T-helper 17 cell (primary cell): ENCODE measurements at regions not wholly inside any gene's neighbourhood (a gene's known extent, or its start where the extent isn't known, plus 50 kb on each side); places are given as distances from the start of the nearest gene placed in this dataset.
"Not testable (repeated sequence)": the region's sequence is repeated elsewhere in the genome, so short reads cannot be mapped to it uniquely, and the experiment has no call there.

ENCODE experiments used
- ATAC-seq: fragments of 150-1000 bp; cut with Tn5 transposase; 2 replicates; pipeline ENCODE4 v1.10.0; 2021; ENCODE audit warnings: mild to moderate bottlenecking, moderate library complexity
- DNase-seq, 3 donors: peaks; one replicate each; pipeline versions ENCODE4 v3.0.0 to v3.0.0-alpha.2; 2020 to 2021
- H3K9me3 ChIP-seq: one replicate; pipeline ENCODE4 v1.7.0; 2013; ENCODE audit warnings: low read length, mild to moderate bottlenecking; ENCODE audit not compliant: control insufficient read depth, poor library complexity, severe bottlenecking
- H3K27ac Mint-ChIP-seq: one replicate; pipeline ENCODE4 v1.8.0; 2022; ENCODE audit warnings: mild to moderate bottlenecking, moderate library complexity, mixed read lengths
- H3K27me3 Mint-ChIP-seq: one replicate; pipeline ENCODE4 v1.8.0; 2022; ENCODE audit warnings: mixed read lengths
- H3K36me3 Mint-ChIP-seq: one replicate; pipeline ENCODE4 v1.8.0; 2022; ENCODE audit warnings: low read depth, mixed read lengths
- H3K4me1 Mint-ChIP-seq: one replicate; pipeline ENCODE4 v1.8.0; 2022; ENCODE audit warnings: mild to moderate bottlenecking, mixed read lengths
- H3K4me3 Mint-ChIP-seq: one replicate; pipeline ENCODE4 v1.8.0; 2022; ENCODE audit warnings: mild to moderate bottlenecking, moderate library complexity, mixed read lengths

DNA sequence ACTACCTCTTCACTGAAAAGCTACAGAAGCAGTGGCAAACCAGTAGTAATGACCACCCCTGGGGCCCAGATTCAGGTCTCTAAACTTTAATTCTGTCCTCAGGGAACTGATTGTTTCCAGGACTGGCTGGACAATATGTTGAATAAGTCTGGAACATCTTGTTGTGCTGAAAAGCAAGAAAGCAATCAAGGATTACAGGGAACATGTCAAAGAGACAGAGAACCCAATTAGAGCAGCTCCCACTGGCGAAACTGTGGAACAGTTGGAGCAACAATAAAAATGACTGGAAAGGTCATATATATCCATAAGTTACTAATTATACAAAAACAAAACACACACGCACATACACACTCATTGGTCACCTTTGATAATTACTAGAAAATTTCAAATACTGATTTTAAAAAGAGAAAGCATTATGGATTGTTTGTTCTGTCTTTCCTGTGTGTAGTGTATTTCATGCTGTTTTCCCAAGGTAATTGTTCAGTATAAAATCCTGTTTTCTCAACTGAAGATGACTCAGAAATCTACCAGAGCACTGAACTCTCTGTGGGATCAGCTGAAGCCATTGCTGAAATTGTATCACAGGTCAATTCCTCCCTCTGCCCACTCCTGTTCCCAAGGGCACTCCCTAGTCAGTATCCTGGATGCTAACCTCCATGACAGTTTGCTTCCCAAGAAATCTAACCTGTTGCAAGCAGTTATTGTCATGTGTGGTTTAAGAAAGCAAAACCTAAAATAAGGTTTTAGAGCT, 83.6 kb upstream of the RGS1 start:
- no peaks in the 10 kb centered on the region for H3K9me3 ChIP-seq
- peaks cover 4% of the 10 kb centered on the region for H3K4me1 Mint-ChIP-seq
- H3K36me3 Mint-ChIP-seq, result no peaks in the 10 kb centered on the region
- H3K27ac Mint-ChIP-seq, result no peak overlapping the region
- H3K4me3 Mint-ChIP-seq, result no peak overlapping the region
- H3K27me3 Mint-ChIP-seq, result no peaks in the 10 kb centered on the region
- no peak for ATAC-seq
- no peak for DNase-seq

DNA sequence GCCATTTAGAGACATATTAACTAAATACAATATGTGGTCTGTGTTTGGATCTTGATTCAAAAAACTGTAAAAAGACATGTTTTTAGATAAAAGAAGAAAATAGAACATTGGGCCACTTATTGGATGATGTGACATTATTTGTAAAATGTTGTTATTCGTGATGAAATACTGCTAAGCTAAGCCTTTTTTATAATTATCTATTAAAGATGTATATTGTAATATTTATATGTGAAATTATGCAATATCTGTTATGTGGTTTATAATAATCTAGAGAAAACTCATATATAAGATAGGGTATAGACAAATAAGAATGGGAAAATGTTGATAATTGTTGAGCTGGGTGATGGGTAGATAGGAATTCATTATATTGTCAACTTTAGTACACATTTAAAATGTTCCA, 82.0 kb upstream of the RGS1 start:
- Mint-ChIP-seq H3K27me3 (no peaks in the 10 kb centered on the region), H3K36me3 (no peaks in the 10 kb centered on the region), H3K4me1 (peaks cover 4% of the 10 kb centered on the region), H3K27ac (no peak overlapping the region), H3K4me3 (no peak overlapping the region)
- DNase-seq (no peak), ATAC-seq (no peak)
- H3K9me3 ChIP-seq, result no peaks in the 10 kb centered on the region

DNA sequence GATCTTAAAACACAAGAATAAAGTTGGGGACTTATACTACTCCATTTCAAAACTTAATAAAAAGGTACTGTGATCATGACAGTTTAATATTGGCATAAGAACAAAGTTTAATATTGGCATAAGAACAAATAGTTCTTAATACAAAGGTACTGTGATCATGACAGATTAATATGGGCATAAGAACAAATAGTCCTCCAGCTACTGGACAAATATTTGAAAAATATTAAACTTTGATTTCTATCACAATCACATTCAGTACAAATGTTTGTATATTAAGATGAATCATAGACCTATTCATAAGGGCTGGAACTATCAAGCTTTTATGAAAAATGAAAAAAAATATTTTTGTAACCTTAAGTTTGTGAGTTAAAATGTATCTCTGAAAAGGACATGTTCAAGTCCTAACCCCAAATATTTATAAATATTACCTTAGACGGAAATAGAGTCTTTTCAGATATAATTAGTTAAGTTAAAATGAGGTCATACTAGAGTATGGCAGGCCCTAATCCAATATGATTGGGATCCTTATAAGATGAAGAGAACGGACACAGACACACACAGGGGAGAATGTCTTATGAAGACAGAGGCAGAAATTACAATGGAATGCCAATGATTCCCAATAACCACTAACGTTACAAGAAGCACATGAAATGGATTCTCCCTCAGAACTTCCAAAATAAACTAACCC, 79.1 kb upstream of the RGS1 start:
- no peak for ATAC-seq
- Mint-ChIP-seq H3K4me3 (no peak overlapping the region), H3K27me3 (no peaks in the 10 kb centered on the region)

DNA sequence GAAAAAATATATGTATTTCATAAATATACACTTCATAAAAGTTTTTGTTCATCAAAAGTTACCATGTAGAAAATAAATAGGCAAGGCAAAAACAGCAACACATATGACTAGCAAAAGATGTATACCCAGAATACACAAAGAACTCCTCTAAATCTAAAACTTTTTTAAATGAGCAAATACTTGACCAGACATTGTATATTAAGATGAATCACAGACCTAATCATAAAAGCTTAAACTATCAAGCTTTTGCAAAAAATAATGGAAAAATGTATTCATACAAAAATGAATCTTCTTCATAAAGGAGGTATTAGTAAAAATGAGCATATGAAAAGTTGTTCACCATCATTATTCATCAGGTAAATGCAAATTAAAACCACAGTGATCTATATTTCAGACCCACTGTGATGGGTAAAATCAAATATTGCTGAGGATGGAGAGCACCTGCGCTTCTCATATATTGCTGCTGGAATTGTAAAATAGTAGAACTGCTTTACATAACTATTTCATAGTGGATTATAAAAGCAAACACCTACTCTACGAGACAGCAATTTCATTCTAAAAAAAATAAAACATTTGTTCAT, 78.3 kb upstream of the RGS1 start:
- Mint-ChIP-seq H3K4me3 (no peak overlapping the region), H3K27ac (no peak overlapping the region), H3K27me3 (no peaks in the 10 kb centered on the region), H3K36me3 (no peaks in the 10 kb centered on the region), H3K4me1 (no peaks in the 10 kb centered on the region)
- no peak for DNase-seq
- no peaks in the 10 kb centered on the region for H3K9me3 ChIP-seq
- no peak for ATAC-seq

More for the DNA sequence above, 79.1 kb upstream of the RGS1 start:
- H3K9me3 ChIP-seq, result no peaks in the 10 kb centered on the region
- no peak for DNase-seq
- Mint-ChIP-seq H3K4me1 (no peaks in the 10 kb centered on the region), H3K36me3 (no peaks in the 10 kb centered on the region), H3K27ac (no peak overlapping the region)

DNA sequence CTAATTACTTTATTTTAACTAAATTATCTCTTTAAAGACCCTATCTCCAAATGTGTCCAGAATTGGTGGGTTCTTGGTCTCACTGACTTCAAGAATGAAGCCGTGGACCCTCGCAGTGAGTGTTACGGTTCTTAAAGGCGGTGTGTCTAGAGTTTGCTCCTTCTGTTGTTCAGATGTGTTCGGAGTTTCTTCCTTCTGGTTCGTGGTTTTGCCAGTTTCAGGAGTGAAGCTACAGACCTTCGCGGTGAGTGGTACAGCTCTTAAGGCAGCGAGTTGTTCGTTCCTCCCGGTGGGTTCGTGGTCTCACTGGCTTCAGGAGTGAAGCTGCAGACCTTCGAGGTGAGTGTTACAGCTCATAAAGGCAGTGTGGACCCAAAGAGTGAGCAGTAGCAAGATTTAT, 77.5 kb upstream of the RGS1 start:
- H3K4me3 Mint-ChIP-seq, H3K27ac Mint-ChIP-seq, H3K36me3 Mint-ChIP-seq, H3K4me1 Mint-ChIP-seq, H3K27me3 Mint-ChIP-seq, H3K9me3 ChIP-seq, DNase-seq, ATAC-seq: not testable (repeated sequence)

DNA sequence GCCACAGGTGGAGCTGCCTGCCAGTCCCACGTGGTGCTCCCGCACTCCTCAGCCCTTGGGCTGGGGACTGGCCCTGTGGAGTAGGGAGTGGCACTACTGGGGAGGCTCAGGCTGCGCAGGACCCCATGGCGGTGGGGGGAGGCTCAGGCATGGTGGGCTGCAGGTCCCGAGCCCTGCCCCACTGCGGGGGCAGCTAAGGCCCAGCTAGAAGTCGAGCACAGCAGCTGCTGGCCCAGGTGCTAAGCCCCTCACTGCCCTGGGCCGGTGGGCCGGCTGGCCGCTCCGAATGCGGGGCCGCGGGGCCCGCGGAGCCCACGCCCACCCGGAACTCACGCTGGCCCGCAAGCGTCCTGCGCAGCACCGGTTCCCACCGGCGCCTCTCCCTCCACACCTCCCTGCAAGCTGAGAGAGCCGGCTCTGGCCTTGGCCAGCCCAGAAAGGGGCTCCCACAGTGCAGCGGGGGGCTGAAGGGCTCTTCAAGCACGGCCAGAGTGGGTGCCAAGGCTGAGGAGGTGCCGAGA, 76.5 kb upstream of the RGS1 start:
- not testable (repeated sequence) for H3K36me3 Mint-ChIP-seq, H3K27ac Mint-ChIP-seq, DNase-seq, H3K4me1 Mint-ChIP-seq, ATAC-seq, H3K4me3 Mint-ChIP-seq, H3K9me3 ChIP-seq, H3K27me3 Mint-ChIP-seq

DNA sequence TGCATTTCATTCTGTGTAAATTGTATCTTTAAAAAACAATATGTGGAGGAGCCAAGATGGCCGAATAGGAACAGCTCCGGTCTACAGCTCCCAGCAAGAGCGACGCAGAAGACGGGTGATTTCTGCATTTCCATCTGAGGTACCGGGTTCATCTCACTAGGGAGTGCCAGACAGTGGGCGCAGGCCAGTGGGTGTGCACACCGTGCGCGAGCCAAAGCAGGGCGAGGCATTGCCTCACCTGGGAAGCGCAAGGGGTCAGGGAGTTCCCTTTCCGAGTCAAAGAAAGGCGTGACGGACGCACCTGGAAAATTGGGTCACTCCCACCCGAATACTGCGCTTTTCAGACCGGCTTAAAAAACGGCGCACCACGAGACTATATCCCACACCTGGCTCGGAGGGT, 75.0 kb upstream of the RGS1 start:
- H3K4me1 Mint-ChIP-seq, ATAC-seq, H3K4me3 Mint-ChIP-seq, H3K27ac Mint-ChIP-seq, H3K27me3 Mint-ChIP-seq, DNase-seq, H3K36me3 Mint-ChIP-seq, H3K9me3 ChIP-seq: not testable (repeated sequence)

DNA sequence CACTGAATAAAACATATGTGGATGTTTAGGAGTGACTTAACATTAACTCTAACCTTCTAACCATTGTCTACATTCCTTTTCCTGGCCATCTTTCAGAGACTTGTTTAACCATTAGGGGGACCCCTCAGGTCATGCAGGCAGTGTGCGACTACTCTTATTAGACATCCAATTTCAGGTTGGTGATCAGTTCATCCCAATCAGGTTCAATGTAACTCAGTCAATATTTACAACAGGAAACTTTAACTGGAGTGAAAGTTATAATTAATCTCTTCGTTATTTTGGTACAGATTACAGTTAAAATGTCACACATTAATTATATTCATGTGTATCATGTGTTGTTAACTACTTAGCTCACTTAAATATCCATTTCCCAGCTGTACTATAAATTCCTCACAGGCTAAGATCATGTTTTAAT, 68.8 kb upstream of the RGS1 start:
- Mint-ChIP-seq H3K4me1 (peaks cover 6% of the 10 kb centered on the region), H3K27ac (peak overlapping the region; percentile 41), H3K36me3 (no peaks in the 10 kb centered on the region), H3K4me3 (no peak overlapping the region), H3K27me3 (peaks cover 6% of the 10 kb centered on the region)
- ATAC-seq, result no peak
- no peaks in the 10 kb centered on the region for H3K9me3 ChIP-seq
- no peak for DNase-seq

DNA sequence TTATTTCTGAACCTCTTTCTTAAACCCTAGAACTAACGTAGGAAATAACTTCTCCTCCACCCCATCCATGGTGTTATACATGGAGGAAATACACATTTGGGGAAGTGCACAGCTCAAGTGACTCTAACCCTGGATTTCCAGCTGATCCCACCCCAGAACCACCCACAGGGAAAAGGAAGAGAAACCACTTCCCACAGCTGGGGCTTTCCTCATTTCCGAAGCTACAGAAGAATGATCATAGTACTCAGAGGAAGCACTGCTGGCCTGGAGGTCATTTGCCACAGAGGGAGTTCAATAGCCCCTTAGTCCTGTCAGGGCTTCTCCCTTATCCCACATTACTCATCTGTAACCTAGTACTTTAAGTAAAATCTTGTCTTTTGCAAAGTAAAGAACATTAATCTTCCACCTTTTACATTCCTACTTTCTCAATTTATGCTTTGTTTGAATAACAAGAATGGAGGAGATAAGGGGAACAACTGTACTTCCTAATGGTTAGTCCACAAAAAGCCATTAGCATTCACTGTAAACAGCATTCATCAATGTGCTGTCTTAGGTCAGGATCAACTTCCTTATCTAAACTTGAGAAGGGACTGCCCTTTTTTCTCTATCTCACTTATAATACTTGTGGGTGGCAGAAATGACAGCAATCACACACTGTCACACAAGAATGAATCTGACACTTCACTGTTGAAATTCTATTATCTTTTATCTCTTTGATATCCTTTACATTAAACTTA, 63.0 kb upstream of the RGS1 start:
- H3K4me1 Mint-ChIP-seq, result peaks cover 26% of the 10 kb centered on the region

DNA sequence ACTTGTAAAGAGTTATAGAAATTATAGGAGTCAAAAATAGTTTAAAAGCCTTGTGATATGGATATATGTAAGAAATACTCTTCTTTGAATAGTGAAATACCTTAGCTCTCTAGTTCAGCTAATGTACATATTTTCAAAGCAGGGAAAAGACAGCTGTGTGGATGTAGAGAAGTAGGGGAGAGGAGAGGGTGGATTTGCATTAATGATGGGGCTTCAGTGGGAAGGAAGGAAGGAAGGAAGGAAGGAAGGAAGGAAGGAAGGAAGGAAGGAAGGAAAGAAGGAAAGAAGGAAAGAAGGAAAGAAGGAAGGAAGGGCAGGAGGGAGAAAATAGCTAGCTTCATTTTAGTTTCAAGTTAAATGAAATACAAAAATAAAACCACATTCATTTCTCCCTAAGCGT, 62.4 kb upstream of the RGS1 start:
- H3K4me1 Mint-ChIP-seq, result peaks cover 28% of the 10 kb centered on the region
- ATAC-seq (no peak), DNase-seq (no peak)
- peaks cover 6% of the 10 kb centered on the region for H3K27me3 Mint-ChIP-seq
- H3K27ac Mint-ChIP-seq, result peak overlapping the region; percentile 83
- H3K4me3 Mint-ChIP-seq, result no peak overlapping the region
- no peaks in the 10 kb centered on the region for H3K9me3 ChIP-seq
- H3K36me3 Mint-ChIP-seq, result no peaks in the 10 kb centered on the region

More for the DNA sequence above, 63.0 kb upstream of the RGS1 start:
- no peak for ATAC-seq
- Mint-ChIP-seq H3K4me3 (no peak overlapping the region), H3K27ac (peak overlapping the region; percentile 83), H3K36me3 (no peaks in the 10 kb centered on the region), H3K27me3 (peaks cover 6% of the 10 kb centered on the region)
- H3K9me3 ChIP-seq, result no peaks in the 10 kb centered on the region
- no peak for DNase-seq

DNA sequence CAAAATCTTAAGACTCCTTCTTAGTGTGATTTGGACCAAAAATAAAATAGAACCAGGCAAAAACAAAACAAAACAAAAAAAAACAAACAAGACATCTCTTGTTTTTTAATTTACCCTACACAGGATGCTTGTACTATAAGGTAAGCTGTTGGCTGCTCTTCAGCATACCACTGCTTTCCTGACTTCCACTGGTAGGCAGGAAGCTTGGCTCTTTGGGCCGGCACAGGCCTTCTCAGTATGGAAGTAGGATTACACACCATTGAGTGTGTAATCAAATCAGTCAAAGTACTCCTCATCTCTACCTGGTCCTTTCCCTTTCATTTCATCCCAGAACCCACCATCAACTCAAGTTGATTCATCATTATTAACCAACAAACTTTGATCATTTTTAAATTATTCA, 61.9 kb upstream of the RGS1 start:
- no peaks in the 10 kb centered on the region for H3K9me3 ChIP-seq
- peaks cover 6% of the 10 kb centered on the region for H3K27me3 Mint-ChIP-seq
- H3K36me3 Mint-ChIP-seq, result no peaks in the 10 kb centered on the region
- H3K4me1 Mint-ChIP-seq, result peaks cover 28% of the 10 kb centered on the region
- ATAC-seq, result no peak
- peak overlapping the region; percentile 83 for H3K27ac Mint-ChIP-seq
- DNase-seq, result no peak
- no peak overlapping the region for H3K4me3 Mint-ChIP-seq

DNA sequence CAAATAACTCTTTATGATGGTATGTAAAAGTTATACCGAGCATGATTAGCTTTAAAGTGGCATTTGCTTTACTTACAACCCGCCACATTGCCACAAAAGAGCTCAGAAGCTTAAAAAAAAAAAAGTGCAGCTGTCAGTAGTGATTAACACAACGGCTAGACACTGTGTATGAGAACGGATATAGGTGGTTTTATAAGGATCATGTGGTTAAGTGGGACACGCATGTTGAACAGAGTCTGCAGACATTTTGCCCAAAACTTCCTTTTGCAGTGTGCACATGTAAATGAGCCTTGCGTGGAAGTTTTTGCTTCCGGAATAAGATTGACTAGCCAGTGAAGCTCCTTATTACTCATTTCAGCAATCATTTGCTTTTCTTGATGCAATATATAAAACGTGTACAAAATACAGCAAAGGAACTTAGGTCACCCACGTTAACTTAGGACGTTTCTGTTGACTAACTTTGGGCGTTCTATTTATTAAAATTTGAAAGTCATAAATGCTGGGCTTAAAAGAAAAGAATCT, 58.7 kb upstream of the RGS1 start:
- Mint-ChIP-seq H3K27me3 (no peaks in the 10 kb centered on the region), H3K27ac (peak overlapping the region; percentile 97), H3K36me3 (no peaks in the 10 kb centered on the region), H3K4me3 (peak overlapping the region; percentile 87), H3K4me1 (peaks cover 22% of the 10 kb centered on the region)
- peak in 1 of 3 donors; percentile 48 for DNase-seq
- peak; percentile 95 for ATAC-seq
- no peaks in the 10 kb centered on the region for H3K9me3 ChIP-seq
